GM12878 (cell line): ENCODE measurements at regions not wholly inside any gene's neighbourhood (a gene's known extent, or its start where the extent isn't known, plus 50 kb on each side); places are given as distances from the start of the nearest gene placed in this dataset.

Experiments used
- ATAC-seq: fragments of 200-7000 bp; cut with Tn5 transposase; 3 replicates; pipeline ENCODE4 v1.9.1; 2020; ENCODE audit warnings: mild to moderate bottlenecking, moderate library complexity
- BruUV-seq: library from RNA; stranded (reverse); fragments of 400-500 nt; replicated peaks from 2 replicates; lab custom pipeline; 2021; lab: Mats Ljungman, UMichigan
- CTCF ChIA-PET: fragments of 300-600 bp; sonication (Branson Sonifier 250); formaldehyde crosslinking; extraction: SDS; loops from one replicate; lab custom pipeline; 2021; ENCODE audit warnings: inconsistent platforms; lab: Yijun Ruan, JAX
- POLR2A ChIA-PET: fragments of 350-600 bp; formaldehyde crosslinking; extraction: SDS; loops from one replicate; lab custom pipeline; 2021; ENCODE audit warnings: inconsistent platforms; lab: Charles Lee
- RAD21 ChIA-PET: fragments of 300-600 bp; sonication (Branson Sonifier 250); formaldehyde crosslinking; loops from one replicate; lab custom pipeline; 2023; ENCODE audit warnings: antibody characterized with exemption; ENCODE audit not compliant: unreplicated experiment; lab: Charles Lee
- SMC1A ChIA-PET: fragments of 300-600 bp; sonication (Branson Sonifier 250); formaldehyde crosslinking; loops from one replicate; lab custom pipeline; 2023; ENCODE audit not compliant: unreplicated experiment, uncharacterized antibody; lab: Charles Lee
- DNase-seq: peaks from one replicate; pipeline ENCODE4 v3.0.0-alpha.2; 2011; ENCODE audit warnings: low read depth, low spot score
- FAIRE-seq: peaks from 3 replicates; lab custom pipeline; 2011; peaks lifted over from hg19 to GRCh38; lab: Jason Lieb, UNC
- H2AFZ ChIP-seq: 2 replicates; pipeline ENCODE4 v1.6.0; 2011; ENCODE audit warnings: low read depth, low read length, control low read depth; ENCODE audit not compliant: control insufficient read depth
- H3K27ac ChIP-seq: 2 replicates; pipeline ENCODE4 v1.5.1; 2011; ENCODE audit warnings: control low read depth; ENCODE audit not compliant: control insufficient read depth, insufficient read depth
- H3K27me3 ChIP-seq, 2 experiments: replicated peaks in 1 of 2; 2 replicates each; pipeline versions ENCODE4 v1.6.0 to v1.6.1; 2011; ENCODE audit warnings: low read length in 1 of 2; ENCODE audit not compliant: control insufficient read depth in 2 of 2, insufficient read depth in 2 of 2
- H3K36me3 ChIP-seq, 2 experiments: 2 replicates each; pipeline ENCODE4 v1.5.1; 2011; ENCODE audit warnings: low read length in 1 of 2; ENCODE audit not compliant: control insufficient read depth in 2 of 2, insufficient read depth in 2 of 2
- H3K4me1 ChIP-seq: 2 replicates; pipeline ENCODE4 v1.6.1; 2011; ENCODE audit warnings: mild to moderate bottlenecking, low read length, moderate library complexity, mixed read lengths; ENCODE audit not compliant: control insufficient read depth, insufficient read depth
- H3K4me2 ChIP-seq: 2 replicates; pipeline ENCODE4 v1.6.0; 2011; ENCODE audit warnings: control low read depth; ENCODE audit not compliant: control insufficient read depth, insufficient read depth
- H3K4me3 ChIP-seq: fragments of 200-600 bp; sonication (generic); 2 replicates; pipeline ENCODE4 v1.5.1; 2016
- H3K79me2 ChIP-seq: 2 replicates; pipeline ENCODE4 v1.6.0; 2011; ENCODE audit warnings: low read length; ENCODE audit not compliant: control insufficient read depth, insufficient read depth
- H3K9ac ChIP-seq: 2 replicates; pipeline ENCODE4 v1.8.0; 2011; ENCODE audit warnings: low read length, control low read depth, mixed read lengths; ENCODE audit not compliant: control insufficient read depth, insufficient read depth
- H3K9me3 ChIP-seq: replicated peaks from 3 replicates; pipeline ENCODE4 v1.5.1; 2011; ENCODE audit warnings: mild to moderate bottlenecking, low read length; ENCODE audit not compliant: control insufficient read depth, insufficient read depth
- H4K20me1 ChIP-seq: 2 replicates; pipeline ENCODE4 v1.6.0; 2011; ENCODE audit not compliant: control insufficient read depth, insufficient read depth
- ASH2L ChIP-seq: fragments of 300-600, 200-600 bp; sonication (generic); IDR thresholded peaks from 2 replicates; pipeline ENCODE4 v1.6.1; 2017; ENCODE audit warnings: low read depth, mild to moderate bottlenecking, borderline replicate concordance
- BHLHE40 ChIP-seq, 2 experiments: fragments of 450-650 bp in 1 of 2; IDR thresholded peaks; 2 replicates each; pipeline ENCODE4 v1.6.1; 2011 to 2017; ENCODE audit warnings: low read depth in 2 of 2, borderline replicate concordance in 1 of 2, improper control_type of control experiment in 1 of 2, low read length in 1 of 2, mild to moderate bottlenecking in 1 of 2
- CEBPB ChIP-seq, 2 experiments: fragments of 150-350 bp in 1 of 2; IDR thresholded peaks; 2 replicates each; pipeline ENCODE4 v1.6.1; 2012 to 2014; ENCODE audit warnings: low read depth in 2 of 2, low read length in 2 of 2, borderline replicate concordance in 1 of 2, inconsistent platforms in 1 of 2
- GATAD2B ChIP-seq: fragments of 450-650 bp; conservative IDR thresholded peaks from 2 replicates; pipeline ENCODE4 v1.6.1; 2017; ENCODE audit warnings: low read depth, mild to moderate bottlenecking, moderate library complexity
- HDAC2 ChIP-seq: fragments of 200-600 bp; sonication (generic); IDR thresholded peaks from 2 replicates; pipeline ENCODE4 v1.6.1; 2017
- NFIC ChIP-seq: IDR thresholded peaks from 2 replicates; pipeline ENCODE4 v1.6.1; 2012; ENCODE audit warnings: low read depth, mild to moderate bottlenecking, inconsistent platforms, low read length, moderate library complexity
- PML ChIP-seq: IDR thresholded peaks from 2 replicates; pipeline ENCODE4 v1.6.1; 2012; ENCODE audit warnings: low read length, inconsistent platforms
- POLR2AphosphoS2 ChIP-seq: IDR thresholded peaks from 2 replicates; pipeline ENCODE4 v1.6.1; 2011; ENCODE audit warnings: low read depth, mild to moderate bottlenecking, low read length, improper control_type of control experiment, moderate library complexity
- POLR2AphosphoS5 ChIP-seq: IDR thresholded peaks from 2 replicates; pipeline ENCODE4 v1.6.1; 2011; ENCODE audit warnings: mild to moderate bottlenecking, low read length, inconsistent platforms
- RELA ChIP-seq: fragments of 450-650 bp; IDR thresholded peaks from 2 replicates; pipeline ENCODE4 v1.8.0; 2014; ENCODE audit warnings: borderline replicate concordance; ENCODE audit not compliant: partially characterized antibody
- SIX5 ChIP-seq: IDR thresholded peaks from 2 replicates; pipeline ENCODE4 v1.6.1; 2011; ENCODE audit warnings: mild to moderate bottlenecking, low read depth, low read length, moderate library complexity; ENCODE audit not compliant: severe bottlenecking
- SMAD5 ChIP-seq: IDR thresholded peaks from 2 replicates; pipeline ENCODE4 v1.6.1; 2016; ENCODE audit warnings: antibody characterized with exemption, low read depth
- SMARCA5 ChIP-seq: fragments of 450-650 bp; IDR thresholded peaks from 2 replicates; pipeline ENCODE4 v1.6.1; 2017; ENCODE audit warnings: mild to moderate bottlenecking
- SP1 ChIP-seq: IDR thresholded peaks from one replicate; pipeline ENCODE4 v1.6.1; 2011; ENCODE audit warnings: low read depth, low read length
- TCF12 ChIP-seq: IDR thresholded peaks from 2 replicates; pipeline ENCODE4 v1.6.1; 2011; ENCODE audit warnings: low read depth, mild to moderate bottlenecking, low read length
- ZBTB33 ChIP-seq: fragments of 450-650 bp; IDR thresholded peaks from 2 replicates; pipeline ENCODE4 v1.6.1; 2017; ENCODE audit warnings: mild to moderate bottlenecking
- WGBS: methylation state at CpG from one replicate; pipeline ENCODE4 v1.1.6; 2016; ENCODE audit warnings: low lambda C conversion rate; ENCODE audit not compliant: insufficient replicate concordance, insufficient coverage; ENCODE audit errors: missing lambda C conversion rate; 5-methylcytosine and 5-hydroxymethylcytosine counted together
- in situ Hi-C: fragments of 300-500 bp; cut with MboI; formaldehyde crosslinking; loops from 9 replicates; pipeline ENCODE4 v1.14.3; 2018; ENCODE audit warnings: mixed read lengths
- intact Hi-C: fragments of 100-400 bp; cut with micrococcal nuclease; formaldehyde crosslinking; loops from one replicate; pipeline ENCODE4 v1.14.2; 2022; ENCODE audit not compliant: unreplicated experiment
- TF ChIP-seq, protein P1 (sequence below): fragments of 450-650 bp; formaldehyde crosslinking; IDR thresholded peaks from 2 replicates; pipeline ENCODE4 v1.4.0; 2020; ENCODE audit warnings: mild to moderate bottlenecking, moderate library complexity

DNA sequence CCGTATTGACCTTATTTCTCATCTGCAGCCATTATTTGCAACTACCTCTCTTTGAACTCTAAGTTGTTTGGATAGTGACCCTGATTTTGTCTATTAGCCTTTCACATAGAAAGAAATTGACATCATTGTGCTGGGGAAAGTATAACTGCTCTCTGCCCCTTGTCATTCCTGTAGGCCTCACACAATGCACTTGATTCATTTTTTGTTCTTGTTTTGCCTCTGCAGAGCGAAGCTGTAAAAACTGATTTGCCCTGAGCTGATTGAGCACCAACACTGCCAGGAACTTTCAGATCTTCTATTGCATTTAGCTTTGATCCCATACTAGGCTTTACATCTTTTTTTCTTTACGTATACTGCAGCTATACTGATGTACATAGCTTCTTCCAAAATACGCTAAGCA lies 167.2 kb upstream of the PTBP2 start:
- TF ChIP-seq ZBTB33 (no peak), CEBPB (IDR thresholded peaks at IDR 0.05; ENCODE audit: borderline replicate concordance in 1 of 2, low read depth in 2 of 2, low read length in 2 of 2) (no peak), SIX5 (no peak), SMAD5 (no peak), RELA (no peak), POLR2AphosphoS5 (no peak), HDAC2 (no peak), TCF12 (no peak), NFIC (no peak), POLR2AphosphoS2 (no peak), PML (no peak), BHLHE40 (IDR thresholded peaks at IDR 0.05; ENCODE audit: borderline replicate concordance in 1 of 2, low read depth in 2 of 2, low read length in 1 of 2) (no peak), ASH2L (no peak), SMARCA5 (no peak), SP1 (no peak), GATAD2B (no peak)
- TF ChIP-seq, protein P1, sequence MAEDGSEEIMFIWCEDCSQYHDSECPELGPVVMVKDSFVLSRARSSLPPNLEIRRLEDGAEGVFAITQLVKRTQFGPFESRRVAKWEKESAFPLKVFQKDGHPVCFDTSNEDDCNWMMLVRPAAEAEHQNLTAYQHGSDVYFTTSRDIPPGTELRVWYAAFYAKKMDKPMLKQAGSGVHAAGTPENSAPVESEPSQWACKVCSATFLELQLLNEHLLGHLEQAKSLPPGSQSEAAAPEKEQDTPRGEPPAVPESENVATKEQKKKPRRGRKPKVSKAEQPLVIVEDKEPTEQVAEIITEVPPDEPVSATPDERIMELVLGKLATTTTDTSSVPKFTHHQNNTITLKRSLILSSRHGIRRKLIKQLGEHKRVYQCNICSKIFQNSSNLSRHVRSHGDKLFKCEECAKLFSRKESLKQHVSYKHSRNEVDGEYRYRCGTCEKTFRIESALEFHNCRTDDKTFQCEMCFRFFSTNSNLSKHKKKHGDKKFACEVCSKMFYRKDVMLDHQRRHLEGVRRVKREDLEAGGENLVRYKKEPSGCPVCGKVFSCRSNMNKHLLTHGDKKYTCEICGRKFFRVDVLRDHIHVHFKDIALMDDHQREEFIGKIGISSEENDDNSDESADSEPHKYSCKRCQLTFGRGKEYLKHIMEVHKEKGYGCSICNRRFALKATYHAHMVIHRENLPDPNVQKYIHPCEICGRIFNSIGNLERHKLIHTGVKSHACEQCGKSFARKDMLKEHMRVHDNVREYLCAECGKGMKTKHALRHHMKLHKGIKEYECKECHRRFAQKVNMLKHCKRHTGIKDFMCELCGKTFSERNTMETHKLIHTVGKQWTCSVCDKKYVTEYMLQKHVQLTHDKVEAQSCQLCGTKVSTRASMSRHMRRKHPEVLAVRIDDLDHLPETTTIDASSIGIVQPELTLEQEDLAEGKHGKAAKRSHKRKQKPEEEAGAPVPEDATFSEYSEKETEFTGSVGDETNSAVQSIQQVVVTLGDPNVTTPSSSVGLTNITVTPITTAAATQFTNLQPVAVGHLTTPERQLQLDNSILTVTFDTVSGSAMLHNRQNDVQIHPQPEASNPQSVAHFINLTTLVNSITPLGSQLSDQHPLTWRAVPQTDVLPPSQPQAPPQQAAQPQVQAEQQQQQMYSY (CRISPR knock-in tag) = no peak
- H3K36me3 ChIP-seq = no peaks in the 10 kb centered on the region
- ATAC-seq (no peak), FAIRE-seq (no peak), DNase-seq (no peak)
- H3K4me2 ChIP-seq = no peak overlapping the region
- no TSS peak for BruUV-seq
- no peak overlapping the region for H3K9ac ChIP-seq
- in situ Hi-C loops (no loop called here), intact Hi-C loops (no loop called here)
- no peak overlapping the region for H2AFZ ChIP-seq
- H4K20me1 ChIP-seq = no peaks in the 10 kb centered on the region
- no peak overlapping the region for H3K27ac ChIP-seq
- CTCF ChIA-PET = interaction anchor here (1.1 kb wide), 1 partner anchor 18 kb away, joined by 3 read pairs; no protein-coding TSS in a partner anchor
- 59% methylated on average over 4 of the region's 4 CpGs for WGBS
- H3K9me3 ChIP-seq = no peaks in the 10 kb centered on the region
- no peak overlapping the region for H3K4me3 ChIP-seq
- no peaks in the 10 kb centered on the region for H3K4me1 ChIP-seq
- POLR2A ChIA-PET = no interaction called here
- SMC1A ChIA-PET = no interaction called here
- RAD21 ChIA-PET = no interaction called here
- H3K27me3 ChIP-seq = no peaks in the 10 kb centered on the region
- H3K79me2 ChIP-seq = no peaks in the 10 kb centered on the region
